HG03159 (cell line): ENCODE measurements at regions not wholly inside any gene's neighbourhood (a gene's known extent, or its start where the extent isn't known, plus 50 kb on each side); places are given as distances from the start of the nearest gene placed in this dataset.
"Not testable (repeated sequence)": the region's sequence is repeated elsewhere in the genome, so short reads cannot be mapped to it uniquely, and the experiment has no call there.

Source experiments
- ATAC-seq: cut with Tn5 transposase; IDR thresholded peaks from one replicate; pipeline ENCODE4 v1.9.1; 2021; ENCODE audit warnings: mild to moderate bottlenecking, moderate library complexity; ENCODE audit not compliant: unreplicated experiment

DNA sequence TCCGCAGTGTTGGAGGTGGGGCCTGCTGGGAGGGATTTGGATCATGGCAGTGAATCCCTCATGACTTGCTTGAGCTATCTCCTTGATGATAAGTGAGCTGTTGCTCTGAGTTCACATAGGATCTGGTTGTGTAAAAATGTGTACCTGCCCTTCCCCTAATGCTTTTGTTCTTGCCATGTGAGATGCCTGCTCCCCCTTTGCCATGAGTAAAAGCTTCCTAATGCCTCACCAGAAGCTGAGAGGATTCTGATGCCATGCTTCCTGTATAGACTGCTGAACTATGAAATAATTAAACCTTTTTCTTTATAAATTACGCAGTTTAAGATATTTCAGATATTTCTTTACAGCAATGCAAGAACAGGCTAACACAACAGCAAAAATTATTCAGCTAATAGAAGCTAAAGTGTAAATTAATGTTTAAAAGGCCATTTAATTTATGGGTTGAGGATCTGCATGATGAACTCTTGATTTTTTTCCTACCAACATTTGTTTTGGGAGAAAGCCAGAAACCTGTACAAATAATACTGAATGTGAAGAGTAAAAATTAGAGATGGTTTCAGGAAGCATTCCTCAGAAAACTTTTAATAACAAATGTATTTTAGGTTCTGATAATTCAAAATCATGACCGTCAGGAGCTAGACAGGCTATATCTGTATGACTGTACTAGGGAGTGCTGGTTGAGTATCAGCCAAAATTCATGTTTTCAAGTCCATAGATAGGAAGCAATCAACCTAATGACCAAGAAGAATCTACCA lies 177.5 kb upstream of the GRIA4 start:
- no peak for ATAC-seq

DNA sequence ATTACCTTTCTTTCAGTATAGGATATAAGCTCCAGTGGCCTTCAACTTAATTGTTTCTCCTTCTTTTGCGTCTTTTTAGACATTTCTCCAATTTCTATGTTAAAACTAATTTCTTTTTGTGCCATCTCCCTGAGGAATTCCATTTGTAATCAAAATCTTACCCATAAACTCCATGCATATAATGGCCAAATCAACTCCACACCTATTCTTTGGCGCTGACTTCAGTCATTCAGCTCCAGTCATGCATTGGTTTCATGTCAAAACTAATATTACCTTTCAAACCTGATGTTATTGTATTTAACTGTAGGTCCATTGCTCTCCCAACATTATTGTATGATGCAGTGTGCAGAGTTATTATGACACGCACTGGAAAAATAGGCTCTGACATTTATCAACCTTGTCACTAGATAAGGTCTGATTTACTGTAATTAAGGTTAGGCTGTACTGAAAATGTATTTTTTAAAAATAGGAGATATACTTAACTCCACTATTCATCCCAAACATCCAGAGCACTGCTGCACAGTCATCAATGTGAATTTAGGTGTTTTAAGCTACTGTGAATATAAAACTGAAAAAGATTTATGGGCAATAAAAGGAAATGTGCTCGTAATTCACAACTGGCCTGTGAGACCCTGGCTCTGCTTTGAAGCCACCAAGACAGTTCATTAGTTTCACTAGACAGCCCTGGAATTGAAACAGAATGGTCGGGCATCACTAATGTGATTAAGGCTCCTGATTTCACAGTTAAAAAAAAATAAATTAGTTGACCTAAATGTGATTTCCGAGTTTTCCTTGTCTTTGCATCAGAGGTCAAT lies 180.6 kb upstream of the GRIA4 start:
- no peak for ATAC-seq

DNA sequence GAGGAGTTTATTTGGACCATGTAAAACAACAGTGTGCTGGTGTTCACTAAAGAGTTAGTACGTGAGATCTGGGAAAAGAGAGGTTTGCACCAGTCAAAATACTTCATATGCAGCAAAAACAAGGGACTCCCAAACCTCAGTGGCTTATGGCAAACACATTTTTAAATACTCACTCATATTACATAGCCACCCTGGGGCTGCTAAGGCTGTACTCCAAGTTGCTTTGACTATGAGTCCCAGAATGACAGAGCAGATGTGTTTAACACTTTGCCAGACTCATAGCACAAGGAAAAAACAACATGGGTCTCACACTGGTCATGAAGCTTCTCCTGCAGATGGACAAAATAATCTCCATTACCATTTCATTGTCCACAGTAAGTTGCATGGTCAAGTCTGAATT lies 202.8 kb upstream of the GRIA4 start:
- ATAC-seq = no peak

DNA sequence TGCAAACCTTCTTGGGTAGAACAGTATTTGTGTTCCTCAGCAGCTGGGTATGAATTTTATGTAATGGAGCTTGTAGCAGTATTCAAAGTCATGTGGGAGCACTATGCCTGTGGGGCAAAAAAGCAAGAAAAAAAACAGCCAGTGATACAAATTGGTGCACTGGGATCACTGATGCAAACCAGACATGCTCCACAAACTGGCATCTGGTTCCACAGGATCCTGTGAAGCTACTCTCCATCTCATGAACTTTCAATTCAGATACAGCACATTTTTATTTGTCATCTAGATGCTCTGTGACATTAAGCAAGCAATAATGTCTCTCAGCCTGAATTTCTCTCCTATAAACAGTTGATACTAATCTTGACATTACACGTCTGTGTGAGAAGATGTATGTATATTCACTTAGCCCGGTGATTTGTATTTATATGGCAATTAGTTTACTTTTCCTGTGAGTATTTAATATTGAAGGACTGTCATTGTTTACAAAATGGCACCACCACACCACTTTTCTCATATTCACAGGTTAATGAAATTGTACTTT lies 208.5 kb upstream of the GRIA4 start:
- ATAC-seq = no peak

DNA sequence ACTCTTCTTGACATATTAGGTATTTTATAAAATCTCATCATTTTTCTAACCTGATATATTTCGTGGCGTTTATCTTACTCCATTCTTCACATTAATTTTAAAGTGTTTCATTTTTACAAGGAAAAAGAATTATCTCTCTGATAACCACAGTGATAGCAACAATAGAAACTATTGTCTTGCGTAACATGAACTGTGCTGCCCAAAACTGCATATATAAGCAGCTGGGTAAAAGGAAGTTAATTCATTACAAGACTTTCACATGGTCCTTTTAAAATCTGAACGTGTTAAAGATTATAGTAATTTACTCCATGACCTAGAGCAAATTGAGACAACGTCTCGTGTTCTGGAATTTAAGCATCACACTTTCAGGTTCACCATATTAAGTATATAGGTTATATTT lies 210.4 kb upstream of the GRIA4 start:
- ATAC-seq = no peak

DNA sequence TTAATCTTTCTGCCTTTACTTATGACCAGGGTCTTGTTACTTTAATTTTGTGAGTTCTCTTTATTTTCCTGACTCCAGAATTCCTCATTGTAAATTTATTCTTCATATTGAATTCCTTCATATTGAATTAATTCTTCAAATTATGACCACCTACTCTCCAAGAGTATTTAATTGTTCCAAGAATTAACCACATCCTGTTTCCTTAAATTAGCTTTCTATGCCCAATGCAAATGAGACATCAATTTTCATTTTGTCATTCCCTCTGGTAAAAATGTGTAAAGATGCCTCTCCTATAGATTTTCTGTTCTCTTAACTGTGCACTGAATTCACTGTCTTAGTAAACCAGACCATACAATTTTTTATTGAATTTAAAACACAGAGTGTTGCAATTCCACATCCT lies 211.2 kb upstream of the GRIA4 start:
- ATAC-seq = no peak

DNA sequence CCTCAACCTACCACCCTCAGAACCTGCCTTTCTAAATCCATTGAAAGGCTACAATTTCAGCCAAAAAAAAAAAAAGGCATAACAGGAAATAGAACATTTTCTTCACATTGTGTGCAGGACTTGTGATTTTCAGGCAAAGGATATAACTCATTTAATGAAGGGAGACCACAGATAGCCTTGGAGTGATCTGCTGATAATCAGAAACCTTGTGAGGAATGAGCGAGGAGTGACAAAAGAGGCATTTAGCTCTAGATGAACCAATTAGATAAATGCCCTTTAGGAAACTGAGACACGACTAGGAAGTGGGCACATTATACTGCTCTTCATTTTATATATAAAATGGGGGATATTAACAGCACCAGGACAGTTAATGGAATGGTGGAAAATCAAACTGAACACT lies 216.5 kb upstream of the GRIA4 start:
- ATAC-seq = no peak

DNA sequence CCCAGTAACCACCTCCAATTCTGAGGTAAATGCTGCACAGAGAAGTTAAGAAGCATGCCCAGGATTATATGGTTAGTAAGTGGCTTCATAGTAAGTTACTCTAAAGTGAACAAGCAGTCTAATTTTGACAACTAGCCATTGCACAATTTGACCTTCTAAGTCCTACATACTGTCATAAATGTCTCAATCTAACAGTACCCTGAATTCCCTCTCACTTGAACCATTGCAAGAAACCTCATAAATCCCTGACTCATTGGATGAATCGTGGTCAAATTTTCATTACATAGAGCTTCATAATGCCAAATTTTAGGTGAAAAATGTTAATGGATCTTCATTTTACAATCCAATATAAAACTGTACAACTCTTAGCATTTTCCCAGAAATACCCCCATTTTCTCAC lies 217.3 kb upstream of the GRIA4 start:
- ATAC-seq = no peak

DNA sequence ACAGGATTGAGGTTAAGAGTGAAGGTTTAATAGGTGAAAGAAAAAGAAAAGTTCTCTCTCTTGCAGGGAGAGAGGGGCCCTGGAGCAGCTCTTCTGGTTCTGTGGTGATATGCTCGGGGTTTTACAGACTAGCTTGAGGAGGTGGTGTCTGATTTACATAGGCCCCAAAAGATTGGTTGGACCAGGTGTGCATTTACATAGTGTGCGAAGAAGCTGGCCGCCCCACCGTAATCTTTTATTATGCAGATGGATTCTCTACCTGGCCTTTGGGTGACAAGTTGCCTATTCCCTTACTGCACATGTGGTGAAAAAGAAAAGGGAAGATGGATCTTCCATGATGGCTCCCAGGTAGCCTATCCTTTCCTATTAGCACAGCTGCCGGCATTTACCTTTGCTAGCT lies 219.9 kb upstream of the GRIA4 start:
- ATAC-seq = no peak

DNA sequence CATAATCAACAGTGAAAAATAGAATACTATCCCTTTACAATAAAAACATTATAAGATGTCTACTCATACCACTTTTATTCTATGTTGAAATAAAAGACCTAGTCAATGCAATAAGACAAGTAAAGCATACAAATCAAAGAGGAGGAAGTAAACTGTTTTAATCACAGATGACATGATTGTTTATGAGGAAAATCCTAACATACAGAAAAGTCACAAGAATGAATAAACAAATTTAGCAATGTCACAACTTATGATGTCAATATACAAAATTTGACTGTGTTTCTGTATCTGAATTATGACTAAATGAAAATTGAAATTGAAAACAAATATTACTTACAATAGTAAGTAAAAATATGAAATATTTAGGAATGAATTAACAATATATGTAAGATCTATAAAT lies 221.9 kb upstream of the GRIA4 start:
- no peak for ATAC-seq

DNA sequence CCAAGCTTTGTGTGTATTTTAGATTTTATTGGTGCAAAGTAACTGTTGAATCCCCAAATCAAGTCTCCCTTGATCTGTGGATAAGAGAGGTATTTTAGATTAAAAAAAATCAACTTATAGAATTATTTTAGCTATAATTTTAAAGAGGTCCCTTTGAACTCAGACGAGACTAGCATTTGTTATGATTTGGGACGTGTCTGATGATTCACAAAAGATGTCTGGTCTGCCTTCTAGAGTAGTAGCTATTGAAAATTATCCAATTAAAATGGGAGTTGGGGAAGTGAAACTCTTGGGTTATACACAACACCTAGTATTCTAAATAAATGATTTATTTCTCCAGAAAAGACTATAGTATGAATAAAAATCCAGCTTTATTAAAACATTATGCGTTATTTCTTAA lies 227.9 kb upstream of the GRIA4 start:
- ATAC-seq = no peak

DNA sequence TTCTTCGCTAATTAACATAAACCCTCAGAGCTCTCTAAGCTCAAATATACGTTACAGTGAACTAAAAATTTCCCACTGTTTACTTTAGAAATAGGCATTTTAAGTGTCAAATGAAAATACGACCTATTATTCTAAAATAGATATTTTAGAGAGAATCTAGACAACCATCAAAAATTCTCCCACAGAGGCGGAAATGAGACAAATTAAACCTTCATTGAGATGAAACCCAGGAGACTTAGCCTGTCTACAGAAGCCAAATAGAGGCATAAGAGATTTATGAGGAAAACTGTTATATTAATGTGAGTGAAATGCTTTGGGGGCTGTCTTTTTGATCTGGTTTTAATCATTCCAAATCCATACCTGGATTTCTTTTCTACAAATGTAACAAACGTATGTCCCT lies 232.0 kb upstream of the GRIA4 start:
- no peak for ATAC-seq

DNA sequence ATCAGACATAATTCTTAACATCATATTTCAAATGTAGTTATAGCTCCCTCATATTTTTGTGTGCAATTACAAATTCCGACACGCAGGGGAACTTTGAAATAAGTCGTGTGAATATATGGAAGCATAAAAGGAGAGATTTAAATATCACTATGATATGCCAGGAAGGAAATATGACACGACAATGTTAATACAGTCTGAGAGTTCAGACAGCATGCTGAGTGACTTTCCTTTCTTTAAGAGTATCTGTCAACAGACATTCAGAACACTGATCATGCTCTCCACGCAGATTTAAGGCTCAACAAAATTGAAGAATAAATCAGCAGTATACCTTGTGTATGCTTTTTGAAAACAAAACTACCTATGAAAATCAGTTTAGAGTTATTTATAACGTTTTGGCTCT lies 232.6 kb upstream of the CARD18 start:
- no peak for ATAC-seq

DNA sequence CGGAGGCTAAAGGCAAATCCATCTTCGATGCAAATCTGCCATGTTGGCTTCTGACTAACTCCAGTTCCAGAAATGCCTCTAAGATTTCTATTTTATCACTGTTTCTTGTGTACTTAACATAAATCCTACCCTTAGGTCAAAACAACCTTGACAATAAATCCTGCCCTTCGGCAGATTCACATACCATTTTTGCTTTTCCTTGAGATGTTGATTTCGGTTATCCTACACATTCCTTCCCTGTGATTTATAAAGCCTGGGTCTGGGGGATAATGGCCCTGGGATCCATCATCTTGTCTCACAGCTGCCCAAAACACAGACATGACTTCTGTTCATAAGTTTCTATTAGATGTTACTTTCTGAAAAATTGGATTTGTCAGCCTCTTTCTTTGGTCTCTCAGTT lies 231.7 kb upstream of the CARD18 start:
- ATAC-seq = no peak

DNA sequence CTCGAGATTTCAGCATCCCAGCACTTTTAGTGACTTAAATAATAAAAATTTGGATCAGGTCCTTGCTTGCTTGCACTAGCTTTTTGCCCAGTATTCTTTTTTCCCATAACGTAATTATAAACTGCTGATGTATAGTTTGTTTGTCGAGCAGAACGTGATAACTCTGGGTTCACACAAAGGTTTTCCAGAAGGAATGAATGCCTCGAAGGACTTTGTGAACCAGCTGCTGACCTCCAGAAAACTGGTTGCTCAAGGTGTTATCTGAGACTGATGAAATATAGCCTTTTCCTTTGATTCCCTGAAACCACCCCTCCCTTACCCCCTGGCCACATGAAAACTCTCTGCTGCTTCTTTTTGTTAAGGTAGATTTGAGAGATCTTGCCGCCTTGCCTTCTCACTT lies 229.1 kb upstream of the CARD18 start:
- ATAC-seq = no peak

DNA sequence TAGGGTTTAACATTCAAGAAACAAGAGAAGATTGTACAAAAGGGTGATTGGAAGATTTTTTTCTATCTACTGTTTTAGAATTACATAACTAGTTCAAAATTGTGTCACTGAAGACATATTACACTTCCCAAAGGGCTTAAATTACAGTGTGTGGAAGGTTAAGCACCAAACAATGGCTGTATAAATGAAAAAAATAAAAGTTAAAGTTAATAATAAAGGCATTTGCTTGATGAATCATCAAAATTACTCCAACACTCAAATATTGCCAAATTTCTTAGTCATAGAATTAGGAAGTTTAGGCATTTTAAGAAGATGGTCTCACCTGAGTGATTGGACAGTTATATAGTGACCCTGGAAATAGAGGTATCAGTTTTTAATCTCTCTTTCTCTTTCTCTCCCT lies 227.6 kb upstream of the CARD18 start:
- no peak for ATAC-seq

DNA sequence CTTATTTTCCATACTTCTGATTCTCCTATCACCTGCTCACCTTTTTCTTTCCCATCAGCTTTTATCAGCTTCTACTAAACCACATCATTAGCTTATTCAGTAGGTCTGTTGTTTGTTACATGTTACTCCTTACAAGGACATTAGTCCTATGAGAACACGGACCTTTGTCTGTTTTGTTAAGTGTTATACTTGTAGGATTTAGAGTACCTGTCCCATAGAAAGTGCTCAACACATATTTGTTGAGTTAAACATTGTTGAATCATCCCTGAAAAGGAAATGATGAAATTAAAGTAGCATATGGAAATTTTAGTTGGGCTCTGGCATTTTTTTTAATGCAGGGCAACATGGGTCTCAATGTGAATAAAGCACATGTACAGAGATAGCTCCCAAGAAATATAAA lies 222.1 kb upstream of the CARD18 start:
- no peak for ATAC-seq

DNA sequence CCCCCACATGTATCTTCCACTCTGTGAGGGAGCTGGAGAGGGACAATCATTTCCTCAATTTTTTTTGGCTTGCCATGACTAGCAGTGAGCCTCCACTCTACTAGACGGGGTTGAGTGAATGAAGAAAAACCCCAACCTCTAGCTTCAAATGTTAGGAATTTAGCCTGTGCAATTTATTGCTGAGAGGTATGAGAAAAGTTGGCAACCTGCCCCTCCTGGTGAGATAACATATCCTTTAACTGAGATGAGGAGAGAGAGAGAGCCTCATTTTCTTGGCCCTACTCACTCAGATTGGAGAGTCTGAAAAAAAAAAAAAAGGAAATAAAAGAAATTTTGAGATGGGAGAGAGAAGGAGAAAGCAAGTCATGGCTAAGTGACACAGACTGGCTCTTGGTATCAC lies 218.2 kb upstream of the CARD18 start:
- ATAC-seq = no peak

DNA sequence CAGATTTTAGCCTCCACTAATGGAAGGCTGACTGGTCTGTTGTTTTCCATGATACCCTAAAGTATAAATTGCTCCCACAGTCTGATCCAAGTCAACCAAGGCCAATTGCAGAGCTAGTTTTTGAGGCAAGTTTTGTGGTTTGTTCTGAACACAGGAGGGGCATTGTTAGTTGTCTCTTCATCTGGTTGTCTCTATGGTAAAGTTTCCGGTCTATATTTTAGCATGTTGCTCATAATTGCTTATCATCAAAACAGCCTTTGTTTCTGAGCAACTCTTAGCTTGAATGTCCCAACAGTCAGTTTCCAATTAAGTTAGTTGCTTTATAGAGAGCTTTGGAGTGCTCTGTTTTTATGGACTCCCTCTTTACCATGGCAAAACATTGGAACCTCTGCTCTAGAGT lies 217.6 kb upstream of the CARD18 start:
- ATAC-seq = no peak

DNA sequence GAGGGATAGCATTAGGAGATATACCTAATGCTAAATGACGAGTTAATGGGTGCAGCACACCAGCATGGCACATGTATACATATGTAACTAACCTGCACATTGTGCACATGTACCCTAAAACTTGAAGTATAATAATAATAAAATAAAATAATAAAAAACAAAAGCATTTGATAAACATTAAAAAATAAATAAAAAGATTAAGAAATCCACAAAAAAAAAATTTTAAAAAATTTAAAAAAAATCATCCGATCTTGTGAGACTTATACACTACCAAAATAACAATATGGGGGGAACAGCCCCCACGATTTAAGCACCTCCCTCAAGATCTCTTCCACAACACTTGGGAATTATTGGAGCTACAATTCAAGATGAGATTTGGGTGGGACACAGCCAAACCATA lies 210.3 kb upstream of the CARD18 start:
- ATAC-seq = not testable (repeated sequence)

DNA sequence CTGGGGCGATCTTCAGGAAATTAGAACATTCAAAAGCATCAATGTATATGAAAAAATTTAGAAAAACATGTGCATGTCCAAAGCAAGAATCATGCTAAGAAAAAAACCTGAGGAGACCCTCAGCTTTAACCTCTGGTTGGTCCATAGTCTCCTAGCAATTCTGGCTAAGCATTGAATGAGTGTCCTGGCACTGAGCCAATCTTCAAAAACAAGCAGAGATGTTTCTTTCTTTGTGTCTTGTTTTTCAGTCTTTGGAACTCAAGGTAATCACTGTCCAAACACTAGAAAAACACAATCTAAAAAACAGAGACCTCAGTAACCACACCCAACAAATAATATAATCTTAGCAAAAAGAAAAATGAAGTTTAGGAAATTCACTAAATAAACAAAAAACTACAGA lies 205.4 kb upstream of the CARD18 start:
- no peak for ATAC-seq

DNA sequence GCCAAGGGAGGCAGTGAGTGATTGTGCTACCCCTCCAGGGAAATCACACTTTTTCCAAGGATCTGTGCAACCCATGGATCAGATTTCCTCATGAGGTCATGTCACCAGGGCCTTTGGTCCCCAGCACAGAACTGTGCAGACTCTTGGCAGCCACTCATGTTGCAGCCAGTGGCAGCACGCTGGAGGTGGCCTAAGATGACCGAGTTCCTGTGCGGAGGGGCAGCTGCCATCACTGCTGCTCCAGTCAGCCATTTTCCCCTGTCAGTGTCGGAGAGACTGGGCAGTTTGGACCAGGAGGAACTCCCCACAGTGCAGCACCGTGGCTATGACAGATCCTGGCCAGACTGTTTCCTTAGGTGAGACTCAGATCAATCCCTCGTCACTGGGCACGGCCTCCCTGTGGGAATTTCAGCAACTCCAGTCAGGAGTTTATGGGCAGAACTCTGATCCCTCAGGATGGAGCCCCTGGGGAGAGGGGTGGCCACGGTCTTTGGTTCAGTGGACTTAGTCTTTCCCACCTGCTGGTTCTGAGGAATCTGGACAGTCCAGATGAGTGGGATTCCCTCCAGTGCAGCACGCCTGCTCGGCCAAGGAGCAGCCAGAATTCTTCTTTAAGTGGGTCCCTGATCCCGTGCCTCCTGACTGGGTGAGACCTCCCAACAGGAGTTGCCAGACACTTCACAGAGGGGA lies 194.6 kb upstream of the CARD18 start:
- ATAC-seq = no peak
